Suprapubic skin (tissue), 4 donors: ENCODE measurements at regions not wholly inside any gene's neighbourhood (a gene's known extent, or its start where the extent isn't known, plus 50 kb on each side); places are given as distances from the start of the nearest gene placed in this dataset.

Experiments used
- DNase-seq, 2 donors: peaks; one replicate each; pipeline ENCODE4 v3.0.0-alpha.2; 2019; ENCODE audit warnings: low spot score in 2 of 2
- H3K27ac ChIP-seq: fragments of 200-600 bp; sonication (generic); one replicate; pipeline ENCODE4 v1.5.1; 2019
- H3K27me3 ChIP-seq: fragments of 200-600 bp; sonication (generic); one replicate; pipeline ENCODE4 v1.5.1; 2019
- H3K36me3 ChIP-seq: fragments of 200-600 bp; sonication (generic); one replicate; pipeline ENCODE4 v1.5.1; 2019
- H3K4me1 ChIP-seq: fragments of 200-600 bp; sonication (generic); one replicate; pipeline ENCODE4 v1.5.1; 2019
- H3K4me3 ChIP-seq: fragments of 200-600 bp; sonication (generic); one replicate; pipeline ENCODE4 v1.5.1; 2019; ENCODE audit warnings: mild to moderate bottlenecking
- H3K9me3 ChIP-seq: fragments of 200-600 bp; sonication (generic); one replicate; pipeline ENCODE4 v1.5.1; 2019
- EP300 ChIP-seq: sonication (generic); formaldehyde crosslinking; IDR thresholded peaks from one replicate; pipeline ENCODE4 v1.6.1; 2017; ENCODE audit warnings: antibody characterized with exemption
- POLR2A ChIP-seq, 2 donors: fragments of 450-650 bp; IDR thresholded peaks; one replicate each; pipeline ENCODE4 v1.6.1; 2017; ENCODE audit warnings: antibody characterized with exemption in 2 of 2, mild to moderate bottlenecking in 2 of 2, moderate library complexity in 2 of 2
- POLR2AphosphoS5 ChIP-seq, 3 donors: sonication (generic); formaldehyde crosslinking; IDR thresholded peaks; one replicate each; pipeline ENCODE4 v1.6.1; 2017; ENCODE audit warnings: antibody characterized with exemption in 3 of 3
- WGBS: methylation state at CpG from one replicate; pipeline ENCODE4 v1.1.5; 2018; 5-methylcytosine and 5-hydroxymethylcytosine counted together
- TF ChIP-seq, protein P1 (sequence below), 2 donors: fragments of 200-600 bp in 1 of 2; fragments of 450-650 bp in 1 of 2; sonication (generic) in 1 of 2; IDR thresholded peaks; one replicate each; pipeline ENCODE4 v1.5.1; 2016 to 2019; ENCODE audit warnings: antibody characterized with exemption in 2 of 2, mild to moderate bottlenecking in 1 of 2, moderate library complexity in 1 of 2

- Histone ChIP-seq H3K4me1 (no peaks in the 10 kb centered on the region), H3K9me3 (no peaks in the 10 kb centered on the region), H3K27ac (no peak overlapping the region), H3K4me3 (no peak overlapping the region), H3K27me3 (no peaks in the 10 kb centered on the region), H3K36me3 (no peaks in the 10 kb centered on the region)
- TF ChIP-seq EP300 = no peak
- TF ChIP-seq POLR2A (IDR thresholded peaks at IDR 0.05) = no peak
- TF ChIP-seq POLR2AphosphoS5 (IDR thresholded peaks at IDR 0.05) = no peak
- TF ChIP-seq, protein P1, sequence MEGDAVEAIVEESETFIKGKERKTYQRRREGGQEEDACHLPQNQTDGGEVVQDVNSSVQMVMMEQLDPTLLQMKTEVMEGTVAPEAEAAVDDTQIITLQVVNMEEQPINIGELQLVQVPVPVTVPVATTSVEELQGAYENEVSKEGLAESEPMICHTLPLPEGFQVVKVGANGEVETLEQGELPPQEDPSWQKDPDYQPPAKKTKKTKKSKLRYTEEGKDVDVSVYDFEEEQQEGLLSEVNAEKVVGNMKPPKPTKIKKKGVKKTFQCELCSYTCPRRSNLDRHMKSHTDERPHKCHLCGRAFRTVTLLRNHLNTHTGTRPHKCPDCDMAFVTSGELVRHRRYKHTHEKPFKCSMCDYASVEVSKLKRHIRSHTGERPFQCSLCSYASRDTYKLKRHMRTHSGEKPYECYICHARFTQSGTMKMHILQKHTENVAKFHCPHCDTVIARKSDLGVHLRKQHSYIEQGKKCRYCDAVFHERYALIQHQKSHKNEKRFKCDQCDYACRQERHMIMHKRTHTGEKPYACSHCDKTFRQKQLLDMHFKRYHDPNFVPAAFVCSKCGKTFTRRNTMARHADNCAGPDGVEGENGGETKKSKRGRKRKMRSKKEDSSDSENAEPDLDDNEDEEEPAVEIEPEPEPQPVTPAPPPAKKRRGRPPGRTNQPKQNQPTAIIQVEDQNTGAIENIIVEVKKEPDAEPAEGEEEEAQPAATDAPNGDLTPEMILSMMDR (IDR thresholded peaks at IDR 0.05) = no peak
- WGBS = 31% methylated on average over 7 of the region's 7 CpGs
- no peak for DNase-seq
These were observed 294.0 kb upstream of the ATP10A start for GRCh38 chr15:26157081-26157480.

GRCh38 chr15:26156051-26156450 lies 292.9 kb upstream of the ATP10A start:
- Histone ChIP-seq H3K9me3 (no peaks in the 10 kb centered on the region), H3K4me1 (no peaks in the 10 kb centered on the region), H3K27me3 (no peaks in the 10 kb centered on the region), H3K27ac (no peak overlapping the region), H3K4me3 (no peak overlapping the region), H3K36me3 (no peaks in the 10 kb centered on the region)
- TF ChIP-seq EP300 = no peak
- TF ChIP-seq, protein P1 (IDR thresholded peaks at IDR 0.05) = no peak
- TF ChIP-seq POLR2A (IDR thresholded peaks at IDR 0.05) = no peak
- TF ChIP-seq POLR2AphosphoS5 (IDR thresholded peaks at IDR 0.05) = no peak
- WGBS = 69% methylated on average over 4 of the region's 4 CpGs
- no peak for DNase-seq

GRCh38 chr15:26148156-26148860 lies 285.2 kb upstream of the ATP10A start:
- Histone ChIP-seq H3K4me1 (no peaks in the 10 kb centered on the region), H3K27ac (no peak overlapping the region), H3K36me3 (no peaks in the 10 kb centered on the region), H3K4me3 (no peak overlapping the region), H3K27me3 (peaks cover 5% of the 10 kb centered on the region), H3K9me3 (no peaks in the 10 kb centered on the region)
- 77% methylated on average over 13 of the region's 13 CpGs for WGBS
- TF ChIP-seq EP300 = no peak
- TF ChIP-seq, protein P1 (IDR thresholded peaks at IDR 0.05) = no peak
- TF ChIP-seq POLR2A (IDR thresholded peaks at IDR 0.05) = no peak
- TF ChIP-seq POLR2AphosphoS5 (IDR thresholded peaks at IDR 0.05) = no peak
- no peak for DNase-seq

DNA sequence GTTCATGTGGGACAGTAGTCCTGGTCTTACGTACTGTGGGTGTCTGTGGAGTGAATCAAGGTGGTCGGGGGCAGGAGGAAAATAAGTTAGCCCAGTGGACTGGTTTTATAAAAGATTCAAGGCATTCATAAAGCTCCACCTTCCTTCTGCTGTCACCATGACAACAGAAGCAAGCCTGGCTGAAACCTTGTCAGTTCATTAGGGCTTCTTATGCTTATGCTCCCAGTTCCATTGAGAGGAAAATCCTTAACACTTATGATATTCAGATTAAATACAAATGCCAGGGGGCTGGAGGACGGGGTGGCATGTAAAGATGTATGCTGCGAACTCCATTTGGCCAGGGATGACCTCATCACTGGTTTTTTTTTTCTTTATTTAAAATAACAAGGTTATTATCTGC lies 283.1 kb upstream of the ATP10A start:
- WGBS = 68% methylated on average over 4 of the region's 4 CpGs
- Histone ChIP-seq H3K36me3 (no peaks in the 10 kb centered on the region), H3K27ac (no peak overlapping the region), H3K4me1 (no peaks in the 10 kb centered on the region), H3K27me3 (peaks cover 5% of the 10 kb centered on the region), H3K9me3 (no peaks in the 10 kb centered on the region), H3K4me3 (no peak overlapping the region)
- no peak for DNase-seq
- TF ChIP-seq POLR2AphosphoS5 (IDR thresholded peaks at IDR 0.05) (no peak), POLR2A (IDR thresholded peaks at IDR 0.05) (no peak)
- TF ChIP-seq, protein P1 (IDR thresholded peaks at IDR 0.05) = no peak

DNA sequence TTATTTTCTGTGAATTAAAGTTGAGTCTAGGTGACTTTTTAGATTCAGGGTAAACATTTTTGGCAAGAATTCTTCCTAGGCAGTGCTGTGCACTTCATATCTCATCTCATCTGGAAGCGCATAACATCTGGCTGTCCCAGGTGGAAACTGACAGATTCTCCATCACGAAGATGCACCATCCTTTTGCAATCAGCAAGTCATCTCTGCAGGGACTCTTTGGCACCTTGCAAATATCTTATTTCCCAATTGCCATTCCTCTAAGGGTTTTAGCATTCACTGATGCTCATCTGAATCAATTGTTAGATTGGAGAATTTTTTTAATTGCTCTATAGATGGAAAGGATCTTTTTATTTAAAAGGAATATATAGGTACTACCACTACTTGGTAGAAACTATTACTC lies 282.7 kb upstream of the ATP10A start:
- no peaks in the 10 kb centered on the region for H3K36me3 ChIP-seq
- H3K9me3 ChIP-seq = no peaks in the 10 kb centered on the region
- 79% methylated on average over 2 of the region's 2 CpGs for WGBS
- peaks cover 5% of the 10 kb centered on the region for H3K27me3 ChIP-seq
- DNase-seq = no peak
- no peak overlapping the region for H3K27ac ChIP-seq
- H3K4me3 ChIP-seq = no peak overlapping the region
- H3K4me1 ChIP-seq = no peaks in the 10 kb centered on the region
- TF ChIP-seq POLR2A (IDR thresholded peaks at IDR 0.05) (no peak), EP300 (no peak), POLR2AphosphoS5 (IDR thresholded peaks at IDR 0.05) (no peak)
- TF ChIP-seq, protein P1 (IDR thresholded peaks at IDR 0.05) = no peak
